OCI-LY1 (cell line): ENCODE measurements at regions not wholly inside any gene's neighbourhood (a gene's known extent, or its start where the extent isn't known, plus 50 kb on each side); places are given as distances from the start of the nearest gene placed in this dataset.

Experiments
- CTCF ChIP-seq: fragments of 200-600 bp; sonication (generic), shearing (Covaris generic); IDR thresholded peaks from 2 replicates; pipeline ENCODE4 v1.5.1; 2017; ENCODE audit warnings: mild to moderate bottlenecking, antibody characterized with exemption, low read length, moderate library complexity, mixed read lengths
- EZH2 ChIP-seq: fragments of 200-600 bp; sonication (generic), shearing (Covaris generic); IDR thresholded peaks from 2 replicates; pipeline ENCODE4 v1.8.0; 2017; ENCODE audit warnings: borderline replicate concordance, mixed run types, mild to moderate bottlenecking, antibody characterized with exemption, low read length, moderate library complexity, mixed read lengths

GRCh38 chr16:51985126-51985525 is 561.8 kb downstream of the TOX3 start:
- TF ChIP-seq CTCF, result no peak
- TF ChIP-seq EZH2, result no peak
